ENCODE measurements at regions not wholly inside any gene's neighbourhood (a gene's known extent, or its start where the extent isn't known, plus 50 kb on each side); places are given as distances from the start of the nearest gene placed in this dataset.
A peak's percentile ranks its signal among the peaks of the same experiment; 100 is the strongest.

- no peak overlapping the region for H3K27ac ChIP-seq
- no peaks in the 10 kb centered on the region for H3K27me3 ChIP-seq
- no peaks in the 10 kb centered on the region for H3K36me3 ChIP-seq
- DNase-seq (no peak), ATAC-seq (peak; percentile 36)
- TF ChIP-seq CTCF (IDR thresholded peaks at IDR 0.05) = no peak
- peaks cover 0 to 24% of the 10 kb centered on the region in 2 donors for H3K4me1 ChIP-seq
- no peak overlapping the region for H3K4me3 ChIP-seq
- intact Hi-C loops (cut with DNase I) = no loop called here
- no peaks in the 10 kb centered on the region for H3K9me3 ChIP-seq
Measured at GRCh38 chr5:56517011-56517416, 283.9 kb upstream of the ANKRD55 start.

GRCh38 chr5:56516441-56516840 lies 283.3 kb upstream of the ANKRD55 start:
- Histone ChIP-seq H3K4me1 (peaks cover 0 to 24% of the 10 kb centered on the region in 2 donors), H3K27me3 (no peaks in the 10 kb centered on the region), H3K9me3 (no peaks in the 10 kb centered on the region), H3K27ac (peak overlapping the region in 1 of 2 donors; percentile 14), H3K36me3 (no peaks in the 10 kb centered on the region), H3K4me3 (no peak overlapping the region)
- intact Hi-C loops (cut with DNase I) = no loop called here
- ATAC-seq (no peak), DNase-seq (no peak)
- no peak for TF ChIP-seq CTCF (IDR thresholded peaks at IDR 0.05)

- H3K27ac ChIP-seq = peak overlapping the region in 1 of 2 donors; percentile 14
- H3K36me3 ChIP-seq = no peaks in the 10 kb centered on the region
- H3K4me1 ChIP-seq = peaks cover 0 to 24% of the 10 kb centered on the region in 2 donors
- H3K4me3 ChIP-seq = no peak overlapping the region
- no peak for DNase-seq
- intact Hi-C loops (cut with DNase I) = no loop called here
- no peaks in the 10 kb centered on the region for H3K27me3 ChIP-seq
- ATAC-seq = no peak
- TF ChIP-seq CTCF (IDR thresholded peaks at IDR 0.05) = no peak
- H3K9me3 ChIP-seq = no peaks in the 10 kb centered on the region
Measured at GRCh38 chr5:56516035-56516434, 282.9 kb upstream of the ANKRD55 start.

GRCh38 chr5:56515011-56515410 lies 281.9 kb upstream of the ANKRD55 start:
- Histone ChIP-seq H3K27me3 (no peaks in the 10 kb centered on the region), H3K4me3 (no peak overlapping the region), H3K4me1 (peaks cover 0 to 24% of the 10 kb centered on the region in 2 donors), H3K36me3 (no peaks in the 10 kb centered on the region), H3K27ac (no peak overlapping the region), H3K9me3 (no peaks in the 10 kb centered on the region)
- ATAC-seq = no peak
- DNase-seq = no peak
- TF ChIP-seq CTCF (IDR thresholded peaks at IDR 0.05) = no peak
- intact Hi-C loops (cut with DNase I) = no loop called here

GRCh38 chr5:56514245-56514644 lies 281.1 kb upstream of the ANKRD55 start:
- Histone ChIP-seq H3K9me3 (no peaks in the 10 kb centered on the region), H3K36me3 (no peaks in the 10 kb centered on the region), H3K4me3 (no peak overlapping the region), H3K27ac (no peak overlapping the region), H3K4me1 (peaks cover 0 to 24% of the 10 kb centered on the region in 2 donors), H3K27me3 (no peaks in the 10 kb centered on the region)
- TF ChIP-seq CTCF (IDR thresholded peaks at IDR 0.05) = no peak
- ATAC-seq (peak; percentile 40), DNase-seq (no peak)
- intact Hi-C loops (cut with DNase I) = no loop called here

All from left lung (tissue), 4 donors.